ENCODE measurements at regions not wholly inside any gene's neighbourhood (a gene's known extent, or its start where the extent isn't known, plus 50 kb on each side); places are given as distances from the start of the nearest gene placed in this dataset.

GRCh38 chr1:185561629-185562028 is 172.6 kb upstream of the HMCN1 start:
- peaks cover 6% of the 10 kb centered on the region for H3K4me1 Mint-ChIP-seq (ENCODE audit: low read depth, unreplicated experiment)
- BruUV-seq (replicated peaks) = no TSS peak
- CTCF ChIA-PET = interaction anchor here (1.8 kb wide), 1 partner anchor 244 kb away, joined by 8 read pairs; the partner anchor contains the start of gene IVNS1ABP

DNA sequence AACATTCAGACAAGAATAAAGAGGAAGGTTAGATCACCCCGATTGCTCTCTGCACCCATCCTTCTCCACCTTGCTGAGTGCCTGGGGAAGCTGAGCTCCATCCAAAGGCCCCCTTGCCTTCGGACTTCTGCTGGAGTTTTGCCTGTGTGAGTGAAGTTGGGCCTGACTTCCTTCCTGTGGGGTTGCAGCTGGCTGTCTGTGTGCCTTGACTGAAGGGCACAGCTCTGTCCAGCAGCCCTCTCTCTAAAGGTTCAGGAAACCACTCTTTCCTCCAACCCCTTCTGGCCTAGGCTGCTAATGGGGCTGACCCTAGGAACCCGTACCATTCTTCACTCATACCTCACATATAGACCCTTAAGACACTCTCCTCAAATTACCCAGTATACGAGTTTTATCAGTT is 173.4 kb upstream of the HMCN1 start:
- intact Hi-C loops (cut with micrococcal nuclease; ENCODE audit: unreplicated experiment) = loop anchor here (1.0 kb wide), 1 partner anchor 242 kb away; no protein-coding TSS in a partner anchor
- no TSS peak for BruUV-seq (replicated peaks)

More at GRCh38 chr1:185561629-185562028, 172.6 kb upstream of the HMCN1 start:
- Mint-ChIP-seq H3K27me3 (ENCODE audit: insufficient read depth, unreplicated experiment) (no peaks in the 10 kb centered on the region), H3K36me3 (ENCODE audit: insufficient read depth, unreplicated experiment) (no peaks in the 10 kb centered on the region), H3K9me3 (ENCODE audit: unreplicated experiment) (peaks cover 19% of the 10 kb centered on the region), H3K4me3 (ENCODE audit: unreplicated experiment) (no peak overlapping the region), H3K27ac (ENCODE audit: unreplicated experiment) (no peak overlapping the region)
- Histone ChIP-seq H3K9me3 (0 out of 2 replicates have a peak, but pooled peaks cover 2% of the 10 kb centered on the region), H3K36me3 (ENCODE audit: control insufficient read depth, insufficient read depth, low read length) (no peaks in the 10 kb centered on the region), H3K4me3 (ENCODE audit: low read depth, low read length) (no peak overlapping the region), H3K27me3 (replicated peaks; ENCODE audit: control insufficient read depth, insufficient read depth, low read length) (no peaks in the 10 kb centered on the region), H3K4me1 (peaks cover 7% of the 10 kb centered on the region; the same call in 1 of the 2 replicates)
- intact Hi-C loops (cut with micrococcal nuclease; ENCODE audit: unreplicated experiment) = no loop called here
- DNase-seq = no peak
- TF ChIP-seq, protein P1, sequence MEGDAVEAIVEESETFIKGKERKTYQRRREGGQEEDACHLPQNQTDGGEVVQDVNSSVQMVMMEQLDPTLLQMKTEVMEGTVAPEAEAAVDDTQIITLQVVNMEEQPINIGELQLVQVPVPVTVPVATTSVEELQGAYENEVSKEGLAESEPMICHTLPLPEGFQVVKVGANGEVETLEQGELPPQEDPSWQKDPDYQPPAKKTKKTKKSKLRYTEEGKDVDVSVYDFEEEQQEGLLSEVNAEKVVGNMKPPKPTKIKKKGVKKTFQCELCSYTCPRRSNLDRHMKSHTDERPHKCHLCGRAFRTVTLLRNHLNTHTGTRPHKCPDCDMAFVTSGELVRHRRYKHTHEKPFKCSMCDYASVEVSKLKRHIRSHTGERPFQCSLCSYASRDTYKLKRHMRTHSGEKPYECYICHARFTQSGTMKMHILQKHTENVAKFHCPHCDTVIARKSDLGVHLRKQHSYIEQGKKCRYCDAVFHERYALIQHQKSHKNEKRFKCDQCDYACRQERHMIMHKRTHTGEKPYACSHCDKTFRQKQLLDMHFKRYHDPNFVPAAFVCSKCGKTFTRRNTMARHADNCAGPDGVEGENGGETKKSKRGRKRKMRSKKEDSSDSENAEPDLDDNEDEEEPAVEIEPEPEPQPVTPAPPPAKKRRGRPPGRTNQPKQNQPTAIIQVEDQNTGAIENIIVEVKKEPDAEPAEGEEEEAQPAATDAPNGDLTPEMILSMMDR (IDR thresholded peaks at IDR 0.05; ENCODE audit: insufficient read depth in 1 of 2, low read depth in 1 of 2, low read length in 1 of 2, severe bottlenecking in 1 of 2, unreplicated experiment in 1 of 2) = no peak
- POLR2A ChIA-PET = no interaction called here

DNA sequence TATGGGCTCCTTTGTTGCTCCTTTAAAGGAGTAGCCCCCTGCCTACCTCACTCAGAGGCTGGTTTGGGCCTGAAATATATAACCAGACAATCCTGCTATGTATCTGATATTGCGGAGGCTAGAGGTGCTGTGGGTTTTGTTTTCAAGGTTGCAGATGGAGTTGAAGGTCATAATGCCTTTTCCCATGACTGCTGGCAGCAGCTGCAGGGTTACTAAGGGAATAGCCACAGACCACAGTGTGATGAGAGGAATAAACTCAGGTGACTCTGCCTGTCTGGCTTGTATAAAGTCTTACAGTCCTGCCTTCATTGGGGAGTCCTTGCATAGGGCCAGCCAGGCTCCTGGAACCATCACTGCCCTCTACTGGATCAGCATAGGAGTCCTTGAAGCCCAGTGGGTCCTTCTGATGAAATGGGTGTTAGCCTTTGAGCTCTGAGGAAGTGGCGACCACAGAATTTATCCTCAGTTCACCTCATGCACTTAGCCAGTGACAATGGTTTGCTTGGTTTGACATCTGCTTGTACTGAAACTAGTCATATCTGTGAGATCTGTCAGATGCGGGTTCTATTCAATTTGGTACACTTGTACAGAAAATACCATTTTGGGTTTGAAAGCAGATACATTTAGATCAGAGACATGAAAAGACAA is 174.4 kb upstream of the HMCN1 start:
- no peaks in the 10 kb centered on the region for H3K27me3 Mint-ChIP-seq (ENCODE audit: insufficient read depth, unreplicated experiment)
- Histone ChIP-seq H3K9me3 (0 out of 2 replicates have a peak, but pooled peaks cover 2% of the 10 kb centered on the region), H3K4me3 (ENCODE audit: low read depth, low read length) (no peak overlapping the region), H3K36me3 (ENCODE audit: control insufficient read depth, insufficient read depth, low read length) (no peaks in the 10 kb centered on the region), H3K4me1 (peaks cover 4% of the 10 kb centered on the region; the same call in 1 of the 2 replicates), H3K27me3 (replicated peaks; ENCODE audit: control insufficient read depth, insufficient read depth, low read length) (no peaks in the 10 kb centered on the region)
- TF ChIP-seq, protein P1 (IDR thresholded peaks at IDR 0.05; ENCODE audit: insufficient read depth in 1 of 2, low read depth in 1 of 2, low read length in 1 of 2, severe bottlenecking in 1 of 2, unreplicated experiment in 1 of 2) = peak in 1 of 2 experiments; percentile 41
- BruUV-seq (replicated peaks) = no TSS peak
- intact Hi-C loops (cut with micrococcal nuclease; ENCODE audit: unreplicated experiment) = loop anchor here (1.0 kb wide), 2 partner anchors 11 to 242 kb away; no protein-coding TSS in a partner anchor
- H3K4me1 Mint-ChIP-seq (ENCODE audit: low read depth, unreplicated experiment) = peaks cover 11% of the 10 kb centered on the region
- H3K9me3 Mint-ChIP-seq (ENCODE audit: unreplicated experiment) = peaks cover 19% of the 10 kb centered on the region
- CTCF ChIA-PET = interaction anchor here (0.6 to 1.8 kb wide), 3 partner anchors 87 to 242 kb away, joined by 4 to 8 read pairs (median 4); partner anchors contain the start of gene IVNS1ABP
- peak; percentile 39 to 45 for DNase-seq
- POLR2A ChIA-PET = interaction anchor here (0.6 kb wide), 1 partner anchor 125 kb away, joined by 3 read pairs; no protein-coding TSS in a partner anchor
- no peak overlapping the region for H3K27ac Mint-ChIP-seq (ENCODE audit: unreplicated experiment)
- no peak overlapping the region for H3K4me3 Mint-ChIP-seq (ENCODE audit: unreplicated experiment)
- no peaks in the 10 kb centered on the region for H3K36me3 Mint-ChIP-seq (ENCODE audit: insufficient read depth, unreplicated experiment)

More for the DNA sequence above, 173.4 kb upstream of the HMCN1 start:
- ChIA-PET POLR2A (no interaction called here), CTCF (interaction anchor here (1.8 kb wide), 1 partner anchor 243 kb away, joined by 8 read pairs; the partner anchor contains the start of gene IVNS1ABP)
- H3K36me3 ChIP-seq (ENCODE audit: control insufficient read depth, insufficient read depth, low read length) = no peaks in the 10 kb centered on the region
- peaks cover 7% of the 10 kb centered on the region; the same call in 1 of the 2 replicates for H3K4me1 ChIP-seq
- Mint-ChIP-seq H3K27me3 (ENCODE audit: insufficient read depth, unreplicated experiment) (no peaks in the 10 kb centered on the region), H3K9me3 (ENCODE audit: unreplicated experiment) (peaks cover 13% of the 10 kb centered on the region), H3K4me1 (ENCODE audit: low read depth, unreplicated experiment) (peaks cover 4% of the 10 kb centered on the region), H3K36me3 (ENCODE audit: insufficient read depth, unreplicated experiment) (no peaks in the 10 kb centered on the region), H3K27ac (ENCODE audit: unreplicated experiment) (no peak overlapping the region), H3K4me3 (ENCODE audit: unreplicated experiment) (no peak overlapping the region)
- 0 out of 2 replicates have a peak, but pooled peaks cover 2% of the 10 kb centered on the region for H3K9me3 ChIP-seq
- no peaks in the 10 kb centered on the region for H3K27me3 ChIP-seq (replicated peaks; ENCODE audit: control insufficient read depth, insufficient read depth, low read length)
- no peak overlapping the region for H3K4me3 ChIP-seq (ENCODE audit: low read depth, low read length)
- TF ChIP-seq, protein P1 (IDR thresholded peaks at IDR 0.05; ENCODE audit: insufficient read depth in 1 of 2, low read depth in 1 of 2, low read length in 1 of 2, severe bottlenecking in 1 of 2, unreplicated experiment in 1 of 2) = no peak
- no peak for DNase-seq
